ENCODE measurements at regions not wholly inside any gene's neighbourhood (a gene's known extent, or its start where the extent isn't known, plus 50 kb on each side); places are given as distances from the start of the nearest gene placed in this dataset.
A peak's percentile ranks its signal among the peaks of the same experiment; 100 is the strongest.

DNA sequence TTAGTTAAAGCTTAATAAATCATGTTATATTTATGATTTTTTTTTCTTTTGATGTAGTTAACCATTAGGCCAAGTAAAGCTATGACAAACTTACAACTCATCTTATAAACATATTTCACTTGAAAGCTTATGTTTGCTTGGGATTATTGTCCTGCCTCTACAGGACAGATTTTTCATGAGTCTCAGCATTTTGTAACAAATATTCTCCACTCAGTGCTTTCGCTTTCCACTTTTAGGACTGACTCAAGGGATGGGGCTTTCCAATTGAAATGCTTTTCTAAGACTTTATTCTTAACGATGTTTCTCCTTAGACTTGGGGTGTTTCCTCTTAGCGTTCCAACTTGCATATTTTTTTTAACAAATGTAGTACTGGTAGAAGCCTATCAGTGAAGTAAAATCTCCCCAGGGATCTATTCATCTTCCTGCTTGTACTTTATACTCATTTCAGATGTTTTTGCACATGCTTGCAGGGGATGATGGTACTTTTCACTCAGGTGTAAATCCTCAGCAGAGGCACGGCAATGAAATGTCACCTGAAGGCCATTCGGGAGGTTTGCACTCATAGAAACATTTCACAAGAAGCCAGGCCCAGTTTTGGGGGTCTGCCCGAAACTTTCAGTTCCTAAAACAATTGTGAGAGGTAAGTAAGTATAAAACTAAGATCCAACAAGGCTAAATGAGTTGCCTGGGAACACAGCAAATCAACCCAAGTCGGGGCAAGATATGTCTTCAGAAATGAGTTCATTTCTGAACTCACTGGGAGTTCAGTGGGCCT is 298.1 kb upstream of the FOXQ1 start:
- ChIA-PET POLR2A (no interaction called here), RAD21 (ENCODE audit: unreplicated experiment) (no interaction called here), SMC1A (ENCODE audit: uncharacterized antibody, unreplicated experiment) (no interaction called here), CTCF (no interaction called here)
- ATAC-seq (peak; percentile 44), DNase-seq (ENCODE audit: low read depth, low spot score) (peak; percentile 34), FAIRE-seq (no peak)
- Histone ChIP-seq H2AFZ (ENCODE audit: control insufficient read depth, low read depth, low read length) (peak overlapping the region; percentile 54), H3K4me3 (0 out of 2 replicates have a peak overlapping the region, but pooled peaks have one; percentile 32), H3K4me2 (ENCODE audit: control insufficient read depth, insufficient read depth) (peak overlapping the region; percentile 76), H3K9me3 (replicated peaks; ENCODE audit: control insufficient read depth, insufficient read depth, low read length) (peaks cover 3% of the 10 kb centered on the region; the same call in 1 of the 3 replicates), H4K20me1 (ENCODE audit: control insufficient read depth, insufficient read depth) (no peaks in the 10 kb centered on the region), H3K4me1 (ENCODE audit: control insufficient read depth, insufficient read depth, low read length) (peaks cover 27% of the 10 kb centered on the region), H3K9ac (ENCODE audit: control insufficient read depth, insufficient read depth, low read length) (no peak overlapping the region), H3K36me3 (ENCODE audit: control insufficient read depth in 2 of 2, insufficient read depth in 2 of 2, low read length in 1 of 2) (no peaks in the 10 kb centered on the region), H3K27me3 (replicated peaks in 1 of 2; ENCODE audit: control insufficient read depth in 2 of 2, insufficient read depth in 2 of 2, low read length in 1 of 2) (no peaks in the 10 kb centered on the region), H3K27ac (ENCODE audit: control insufficient read depth, insufficient read depth) (peak overlapping the region; percentile 2), H3K79me2 (ENCODE audit: control insufficient read depth, insufficient read depth, low read length) (no peaks in the 10 kb centered on the region)
- in situ Hi-C loops (cut with MboI) (no loop called here), intact Hi-C loops (cut with micrococcal nuclease; ENCODE audit: unreplicated experiment) (no loop called here)
- WGBS (ENCODE audit: insufficient coverage, insufficient replicate concordance, low lambda C conversion rate, missing lambda C conversion rate) = 8% methylated on average over 7 of the region's 7 CpGs
- no TSS peak for BruUV-seq (replicated peaks)
- peak; percentile 7; the same call in 1 of the 3 replicates for TF ChIP-seq POU2F2 (IDR thresholded peaks at IDR 0.05; ENCODE audit: borderline replicate concordance, low read depth, low read length)
- TF ChIP-seq, protein P1, sequence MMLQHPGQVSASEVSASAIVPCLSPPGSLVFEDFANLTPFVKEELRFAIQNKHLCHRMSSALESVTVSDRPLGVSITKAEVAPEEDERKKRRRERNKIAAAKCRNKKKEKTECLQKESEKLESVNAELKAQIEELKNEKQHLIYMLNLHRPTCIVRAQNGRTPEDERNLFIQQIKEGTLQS (IDR thresholded peaks at IDR 0.05; ENCODE audit: borderline replicate concordance, extremely low read depth, low read depth, low read length) = no peak
- TF ChIP-seq IKZF2 (IDR thresholded peaks at IDR 0.05) = no peak
- TF ChIP-seq MEF2A (IDR thresholded peaks at IDR 0.05; ENCODE audit: insufficient read depth, low read depth, low read length) = peak; percentile 64
- peak; percentile 52 for TF ChIP-seq MEF2B (IDR thresholded peaks at IDR 0.05; ENCODE audit: partially characterized antibody, poor library complexity, severe bottlenecking)
- no peak for TF ChIP-seq TCF12 (IDR thresholded peaks at IDR 0.05; ENCODE audit: low read depth, low read length)
- TF ChIP-seq SPI1 (IDR thresholded peaks at IDR 0.05; ENCODE audit: borderline replicate concordance, insufficient read depth, low read depth, low read length) = peak; percentile 53; the same call in 1 of the 2 replicates
- no peak for TF ChIP-seq LARP7 (IDR thresholded peaks at IDR 0.05)
- TF ChIP-seq POLR2AphosphoS5 (IDR thresholded peaks at IDR 0.05; ENCODE audit: low read length) = peak; percentile 70
- peak; percentile 14; the same call in 1 of the 2 replicates for TF ChIP-seq RUNX3 (IDR thresholded peaks at IDR 0.05; ENCODE audit: low read length)
- no peak for TF ChIP-seq BHLHE40 (IDR thresholded peaks at IDR 0.05; ENCODE audit: borderline replicate concordance in 1 of 2, low read depth in 2 of 2, low read length in 1 of 2)
- TF ChIP-seq CBFB (IDR thresholded peaks at IDR 0.05; ENCODE audit: low read depth) = peak; percentile 70; the same call in 1 of the 2 replicates
- TF ChIP-seq PML (IDR thresholded peaks at IDR 0.05; ENCODE audit: low read length) = peak; percentile 88
- TF ChIP-seq MXI1 (IDR thresholded peaks at IDR 0.05; ENCODE audit: low read depth, low read length) = no peak
- peak; percentile 48; the same call in 1 of the 2 replicates for TF ChIP-seq NFIC (IDR thresholded peaks at IDR 0.05; ENCODE audit: low read depth, low read length)
- peak; percentile 63; the same call in 1 of the 2 replicates for TF ChIP-seq SMAD5 (IDR thresholded peaks at IDR 0.05; ENCODE audit: low read depth)
- peak; percentile 76; the same call in 1 of the 2 replicates for TF ChIP-seq ZBED1 (IDR thresholded peaks at IDR 0.05; ENCODE audit: borderline replicate concordance)
- no peak for TF ChIP-seq ESRRA (IDR thresholded peaks at IDR 0.05; ENCODE audit: low read length)
- TF ChIP-seq TAF1 (IDR thresholded peaks at IDR 0.05; ENCODE audit: borderline replicate concordance, low read depth, low read length) = no peak
- TF ChIP-seq MTA3 (IDR thresholded peaks at IDR 0.05; ENCODE audit: borderline replicate concordance, low read length) = peak; percentile 80
- TF ChIP-seq, protein P2, sequence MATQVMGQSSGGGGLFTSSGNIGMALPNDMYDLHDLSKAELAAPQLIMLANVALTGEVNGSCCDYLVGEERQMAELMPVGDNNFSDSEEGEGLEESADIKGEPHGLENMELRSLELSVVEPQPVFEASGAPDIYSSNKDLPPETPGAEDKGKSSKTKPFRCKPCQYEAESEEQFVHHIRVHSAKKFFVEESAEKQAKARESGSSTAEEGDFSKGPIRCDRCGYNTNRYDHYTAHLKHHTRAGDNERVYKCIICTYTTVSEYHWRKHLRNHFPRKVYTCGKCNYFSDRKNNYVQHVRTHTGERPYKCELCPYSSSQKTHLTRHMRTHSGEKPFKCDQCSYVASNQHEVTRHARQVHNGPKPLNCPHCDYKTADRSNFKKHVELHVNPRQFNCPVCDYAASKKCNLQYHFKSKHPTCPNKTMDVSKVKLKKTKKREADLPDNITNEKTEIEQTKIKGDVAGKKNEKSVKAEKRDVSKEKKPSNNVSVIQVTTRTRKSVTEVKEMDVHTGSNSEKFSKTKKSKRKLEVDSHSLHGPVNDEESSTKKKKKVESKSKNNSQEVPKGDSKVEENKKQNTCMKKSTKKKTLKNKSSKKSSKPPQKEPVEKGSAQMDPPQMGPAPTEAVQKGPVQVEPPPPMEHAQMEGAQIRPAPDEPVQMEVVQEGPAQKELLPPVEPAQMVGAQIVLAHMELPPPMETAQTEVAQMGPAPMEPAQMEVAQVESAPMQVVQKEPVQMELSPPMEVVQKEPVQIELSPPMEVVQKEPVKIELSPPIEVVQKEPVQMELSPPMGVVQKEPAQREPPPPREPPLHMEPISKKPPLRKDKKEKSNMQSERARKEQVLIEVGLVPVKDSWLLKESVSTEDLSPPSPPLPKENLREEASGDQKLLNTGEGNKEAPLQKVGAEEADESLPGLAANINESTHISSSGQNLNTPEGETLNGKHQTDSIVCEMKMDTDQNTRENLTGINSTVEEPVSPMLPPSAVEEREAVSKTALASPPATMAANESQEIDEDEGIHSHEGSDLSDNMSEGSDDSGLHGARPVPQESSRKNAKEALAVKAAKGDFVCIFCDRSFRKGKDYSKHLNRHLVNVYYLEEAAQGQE (IDR thresholded peaks at IDR 0.05; ENCODE audit: low read depth, low read length) = no peak

All from GM12878 (cell line).